HG02970 (cell line): ENCODE measurements at regions not wholly inside any gene's neighbourhood (a gene's known extent, or its start where the extent isn't known, plus 50 kb on each side); places are given as distances from the start of the nearest gene placed in this dataset.
"Not testable (repeated sequence)": the region's sequence is repeated elsewhere in the genome, so short reads cannot be mapped to it uniquely, and the experiment has no call there.

Experiments used
- ATAC-seq: cut with Tn5 transposase; IDR thresholded peaks from one replicate; pipeline ENCODE4 v1.9.1; 2021; ENCODE audit warnings: mild to moderate bottlenecking, moderate library complexity, moderate number of reproducible peaks; ENCODE audit not compliant: unreplicated experiment, low FRiP score

DNA sequence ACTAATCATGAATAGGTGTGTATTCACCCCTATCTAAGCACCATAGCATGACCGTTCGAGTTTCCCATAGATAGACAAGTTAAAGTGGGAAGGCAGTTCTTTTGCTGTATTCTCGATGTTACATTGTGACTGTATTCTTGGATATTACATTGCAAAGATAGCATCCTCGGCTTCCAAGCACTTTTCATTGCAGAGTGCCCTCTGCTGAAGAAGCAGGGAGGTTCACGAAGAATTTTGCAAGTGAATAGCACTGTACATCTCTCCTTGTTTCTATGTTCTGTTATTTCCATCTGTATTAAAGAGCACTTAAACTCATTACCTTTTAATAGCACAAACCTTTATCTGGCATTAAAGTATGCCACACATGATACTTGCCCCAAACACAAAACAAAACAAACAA, 426.7 kb upstream of the ARX start:
- ATAC-seq, result no peak

DNA sequence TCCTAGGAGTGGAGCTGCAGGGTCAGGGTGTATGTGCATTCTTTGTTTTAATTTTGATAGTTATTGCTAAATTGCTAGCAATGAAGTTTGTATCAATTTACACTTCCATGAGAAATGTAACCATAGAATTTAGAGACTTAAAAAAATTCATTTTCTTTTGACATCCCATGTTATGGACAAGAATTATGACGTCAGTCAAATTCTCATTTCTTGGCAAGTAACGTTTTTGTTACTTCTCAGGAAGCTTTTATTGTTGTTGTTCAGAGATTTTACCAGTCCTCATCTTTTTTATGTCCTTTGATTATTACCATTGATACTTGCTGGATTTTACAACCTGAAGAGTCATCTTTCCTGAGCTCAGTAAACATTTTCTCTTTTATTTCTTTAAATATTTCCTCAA, 417.5 kb upstream of the ARX start:
- ATAC-seq, result no peak

DNA sequence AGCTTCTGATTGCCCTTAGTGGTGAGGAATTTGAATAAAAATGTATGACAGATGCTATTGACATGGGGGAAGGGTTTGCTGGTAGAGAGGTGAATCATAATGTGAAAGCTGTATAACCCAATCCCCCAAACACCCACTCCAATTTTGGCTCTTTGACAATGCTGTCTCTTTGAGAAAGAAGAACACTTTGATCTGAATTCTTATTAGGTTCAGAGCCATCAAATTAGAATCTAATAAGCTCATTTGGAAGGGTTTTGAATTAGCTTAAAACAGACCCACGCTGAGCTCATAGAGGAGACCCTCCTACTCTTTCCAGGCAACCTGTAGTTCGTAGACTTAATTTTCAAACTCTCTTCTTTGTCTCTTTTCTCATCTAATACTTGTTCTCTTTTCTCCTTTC, 416.6 kb upstream of the ARX start:
- no peak for ATAC-seq

DNA sequence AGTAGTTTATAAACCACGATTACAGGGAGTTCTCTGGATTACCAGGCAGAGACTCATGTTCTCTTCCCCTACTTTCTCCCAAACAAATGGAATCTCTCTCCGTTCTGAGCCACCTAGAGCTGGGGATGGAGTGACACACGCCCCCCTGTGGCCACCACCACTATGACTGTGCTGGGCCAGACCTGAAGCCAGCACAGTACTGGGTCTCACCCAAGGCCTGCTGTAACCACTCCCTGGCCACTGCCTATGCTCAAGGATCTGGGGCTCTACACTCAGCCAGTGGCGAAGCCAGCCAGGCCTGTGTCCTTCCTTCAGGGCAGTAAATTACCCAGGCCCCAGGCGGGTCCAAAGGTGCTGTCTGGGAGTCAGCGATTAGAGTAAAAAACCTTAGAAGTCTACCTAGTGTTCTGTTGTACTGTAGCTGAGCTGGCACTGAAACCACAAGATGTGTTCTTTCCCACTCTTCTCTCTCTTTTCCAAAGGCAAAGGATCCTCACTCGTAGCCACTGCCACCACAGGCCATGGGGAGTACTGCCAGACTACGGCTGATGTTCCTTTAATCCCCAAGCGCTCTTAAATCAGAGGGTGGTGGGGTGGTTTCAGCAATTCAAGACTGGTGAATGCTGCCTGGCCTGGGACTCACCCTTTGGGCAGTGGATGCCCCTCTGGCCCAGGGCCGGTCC, 412.2 kb upstream of the ARX start:
- no peak for ATAC-seq

DNA sequence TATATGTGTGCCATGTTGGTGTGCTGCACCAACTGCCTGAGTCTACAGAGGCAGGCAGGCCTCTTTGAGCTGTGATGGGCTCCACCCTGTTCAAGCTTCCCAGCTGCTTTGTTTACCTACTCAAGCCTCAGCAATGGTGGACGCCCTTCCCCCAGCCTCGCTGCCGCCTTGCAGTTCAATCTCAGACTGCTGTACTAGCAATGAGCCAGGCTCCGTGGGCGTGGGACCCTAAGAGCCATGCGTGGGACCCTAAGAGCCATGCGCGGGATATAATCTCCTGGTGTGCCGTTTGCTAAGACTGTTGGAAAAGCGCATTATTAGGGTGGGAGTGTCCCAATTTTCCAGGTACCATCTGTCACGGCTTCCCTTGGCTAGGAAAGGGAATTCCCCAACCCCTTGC, 388.4 kb upstream of the ARX start:
- ATAC-seq, result not testable (repeated sequence)

DNA sequence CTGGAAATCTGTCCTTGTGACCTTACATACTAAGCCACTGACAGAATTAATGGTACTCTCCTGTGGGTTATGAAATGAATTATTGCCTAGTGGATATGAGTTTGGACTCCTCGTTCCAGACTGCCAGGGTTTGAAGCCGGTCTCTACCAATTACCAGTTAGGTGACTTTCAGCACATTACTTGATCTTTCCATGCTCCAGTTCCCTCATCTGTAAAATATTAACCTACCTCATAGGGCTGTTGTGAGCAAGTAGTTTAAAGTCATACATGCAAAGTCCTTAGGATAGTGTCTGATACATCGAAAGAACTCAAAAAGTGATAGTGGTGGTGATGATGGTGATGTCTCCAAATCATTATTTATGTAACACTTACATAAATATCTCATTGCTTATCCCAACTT, 373.5 kb upstream of the ARX start:
- no peak for ATAC-seq

DNA sequence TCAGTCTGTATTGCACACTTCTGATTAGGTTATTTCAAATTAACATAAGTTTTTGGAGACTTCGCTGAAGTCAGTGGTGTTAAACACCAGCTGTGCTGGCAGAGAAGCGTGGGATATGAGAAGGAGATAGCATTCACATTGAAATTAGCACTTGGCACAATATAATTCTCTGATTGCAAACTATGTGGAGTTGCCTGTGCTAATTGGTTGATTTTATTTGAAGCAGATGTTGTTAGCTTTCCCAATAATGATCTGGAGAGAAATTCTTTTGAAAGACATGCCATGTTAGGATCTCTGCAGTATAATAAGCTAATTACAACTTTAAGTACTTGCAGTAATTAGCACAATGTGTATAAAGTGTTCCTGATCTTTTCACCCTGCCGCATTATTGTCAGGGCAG, 367.4 kb upstream of the ARX start:
- no peak for ATAC-seq

DNA sequence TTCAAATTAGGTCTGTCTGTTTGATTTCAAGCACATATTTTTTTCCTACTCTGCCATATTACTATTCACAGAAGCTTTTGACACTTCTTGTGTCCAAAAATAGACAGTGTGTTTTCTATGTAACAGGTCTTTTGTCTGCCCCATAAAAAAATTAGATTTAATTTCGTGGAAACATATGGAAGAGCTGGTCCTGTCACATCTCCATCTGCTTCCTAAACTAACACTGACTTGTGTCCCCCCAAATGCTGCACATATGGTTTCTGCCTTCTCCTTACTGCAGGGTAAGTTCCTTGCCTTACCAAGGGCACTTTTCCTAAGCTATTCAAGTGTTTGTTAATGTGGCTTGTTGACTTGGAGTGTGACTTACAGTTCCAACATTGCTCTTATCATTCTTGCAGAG, 340.7 kb upstream of the ARX start:
- no peak for ATAC-seq

DNA sequence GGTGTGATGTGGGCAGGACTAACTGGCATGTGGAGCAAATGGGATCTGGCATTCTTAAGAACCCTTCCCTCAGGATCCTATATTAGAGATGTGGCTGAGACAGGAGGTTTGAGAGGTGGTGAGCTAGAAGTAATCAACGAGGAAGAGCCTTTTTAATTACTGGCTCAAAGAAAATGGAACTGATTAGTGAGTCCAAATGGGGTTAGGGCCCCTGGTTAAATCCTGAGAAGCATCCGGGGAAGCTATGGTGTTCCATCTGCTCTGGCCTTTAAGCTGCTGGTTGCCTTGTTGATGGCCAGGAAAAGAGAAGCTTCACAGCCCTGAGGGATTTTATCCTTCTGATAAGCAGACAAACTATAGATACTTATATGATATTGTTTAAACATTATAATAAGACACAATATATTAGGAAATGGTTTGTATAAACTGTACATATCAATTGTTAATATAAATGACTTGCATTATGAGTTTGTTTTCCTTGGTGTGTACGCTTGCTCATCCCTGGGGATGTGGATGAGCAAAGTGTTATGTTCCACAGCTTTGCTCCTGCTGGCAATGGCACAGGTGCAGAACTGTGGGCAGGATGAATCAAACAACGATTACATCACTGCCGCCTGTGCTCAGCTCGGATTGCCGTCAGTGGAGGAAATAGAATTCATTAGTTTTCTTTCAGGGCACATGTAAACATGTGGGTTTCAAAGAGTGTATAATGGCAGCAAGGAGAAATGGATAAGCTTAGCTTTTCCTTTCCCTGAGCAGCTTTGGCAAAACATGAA, 328.6 kb upstream of the ARX start:
- ATAC-seq, result no peak

DNA sequence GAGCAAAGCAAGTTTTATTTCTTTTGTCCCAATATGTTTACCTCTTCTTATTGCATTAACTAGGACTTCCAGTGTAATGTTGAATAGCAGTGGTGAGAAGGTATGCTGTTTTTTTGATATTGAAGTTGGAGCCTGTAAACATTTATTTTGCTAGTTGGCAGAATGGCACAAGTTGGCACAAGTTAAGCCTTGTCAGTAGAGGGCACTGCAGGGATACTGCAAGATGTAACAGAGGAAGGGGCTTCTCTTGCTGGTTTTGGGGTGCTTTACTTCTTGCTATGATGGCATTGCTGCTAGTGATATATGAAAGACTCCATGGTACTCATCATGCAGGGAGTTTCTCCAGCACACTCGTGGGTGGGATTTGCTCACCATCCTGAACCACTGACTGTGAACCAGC, 327.3 kb upstream of the ARX start:
- ATAC-seq, result no peak

DNA sequence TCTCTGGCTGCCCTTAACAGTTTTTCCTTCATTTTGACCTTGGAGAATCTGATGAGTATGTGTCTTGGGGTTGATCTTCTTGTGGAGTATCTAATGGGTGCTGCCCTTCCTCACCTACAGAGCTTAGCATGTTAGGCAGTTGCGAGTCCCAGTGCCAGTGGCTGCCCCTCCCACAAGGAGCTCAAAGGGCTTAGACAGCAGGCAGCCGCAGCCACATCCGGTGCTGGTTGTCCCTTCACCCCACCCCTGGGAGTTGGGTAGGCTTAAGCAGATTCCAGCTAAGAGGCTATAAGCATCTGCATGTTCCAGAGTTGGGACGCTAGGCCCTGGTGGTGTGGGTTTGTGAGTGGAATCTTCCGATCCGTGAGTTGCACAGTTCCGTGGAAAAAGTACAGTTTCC, 322.1 kb upstream of the ARX start:
- no peak for ATAC-seq

DNA sequence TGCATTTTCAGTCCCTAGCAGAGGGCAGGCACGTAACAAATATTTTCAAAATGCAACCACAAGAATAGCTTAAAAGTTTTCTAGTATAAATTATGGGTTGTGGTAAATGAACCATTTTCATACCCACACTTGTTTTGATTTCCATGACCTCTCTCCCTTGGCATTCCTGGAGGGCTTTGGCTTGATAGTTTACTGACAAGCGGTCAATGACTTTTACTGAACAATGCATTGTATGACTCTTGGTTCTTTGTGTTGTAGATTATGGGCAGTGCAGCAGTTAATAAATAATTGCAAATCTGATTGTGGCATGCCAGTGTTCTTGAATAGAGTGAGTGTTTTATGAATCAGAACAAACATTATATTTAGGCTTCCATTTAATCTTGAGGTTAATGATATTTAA, 285.2 kb upstream of the ARX start:
- ATAC-seq, result no peak

DNA sequence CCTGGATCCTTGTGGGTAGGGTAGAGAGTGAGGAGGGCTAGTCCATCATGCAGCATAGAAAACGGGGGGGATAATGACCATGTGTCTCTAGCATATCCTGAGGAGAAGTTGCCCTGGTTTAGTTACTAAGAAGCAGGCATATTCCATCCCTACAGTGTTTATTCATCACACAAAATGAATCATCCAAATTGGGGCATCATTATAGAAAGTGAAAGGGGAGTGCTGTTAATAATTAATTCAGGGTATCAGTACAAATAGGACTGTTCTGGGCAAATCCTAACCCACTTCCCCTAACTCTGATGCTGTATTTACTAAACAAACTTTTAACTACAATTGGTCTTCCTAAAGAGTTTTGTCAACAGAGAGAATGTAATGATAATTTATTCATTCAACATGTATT, 281.1 kb upstream of the ARX start:
- no peak for ATAC-seq

DNA sequence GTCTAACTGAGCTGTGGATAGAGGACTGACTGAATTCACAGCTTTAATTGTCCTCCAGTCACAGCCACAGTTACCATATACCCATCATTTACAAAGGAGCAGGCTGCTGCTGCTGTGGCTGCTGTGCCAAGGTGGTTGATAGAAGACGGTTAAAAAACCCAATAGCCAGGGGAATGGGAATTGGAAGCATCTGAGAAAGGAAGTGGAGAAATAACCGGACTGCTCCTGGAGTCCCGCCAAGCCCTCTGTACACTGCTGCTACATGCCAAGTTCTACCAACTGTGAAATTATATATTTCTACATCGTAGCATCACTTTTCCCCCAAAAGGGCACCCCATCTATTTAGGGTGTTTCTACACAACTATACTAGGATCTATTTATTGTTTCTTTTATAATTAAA, 279.7 kb upstream of the ARX start:
- ATAC-seq, result no peak

DNA sequence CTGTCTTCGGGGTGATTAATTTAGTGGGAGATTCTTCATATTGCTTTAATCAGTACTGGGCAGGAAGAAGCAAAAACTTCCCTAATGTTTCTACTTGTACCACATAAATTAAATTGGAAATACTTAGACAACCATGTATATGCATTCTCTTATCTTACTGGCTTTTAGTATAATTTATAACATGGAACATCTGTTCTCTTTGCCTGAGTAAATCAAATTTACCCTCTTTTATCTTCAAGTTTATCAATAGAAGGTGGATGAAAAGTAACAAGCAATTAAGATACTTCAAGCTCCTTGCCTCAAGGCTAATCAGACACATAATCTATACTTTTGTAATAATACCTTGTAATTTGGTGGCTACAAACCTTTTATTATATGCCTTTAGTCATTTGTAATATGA, 274.4 kb upstream of the ARX start:
- ATAC-seq, result no peak

DNA sequence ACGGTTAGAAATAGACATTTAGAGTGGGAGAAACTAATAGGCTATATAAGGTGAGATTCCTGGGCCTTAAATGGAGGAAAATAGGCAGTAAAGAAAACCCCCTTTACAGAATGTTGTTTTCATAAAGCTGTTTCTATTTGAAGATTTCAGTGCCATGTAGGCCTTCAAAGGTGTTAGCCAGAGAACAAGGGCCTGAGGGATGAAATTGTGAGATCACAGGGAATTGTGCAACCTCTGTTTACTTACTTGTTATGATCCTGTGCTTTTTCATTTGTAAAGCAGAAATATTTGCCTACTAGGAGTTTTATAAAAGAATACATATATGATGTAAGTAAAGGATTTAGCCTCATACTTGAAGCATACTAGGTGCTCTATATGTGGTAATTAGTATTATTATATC, 272.9 kb upstream of the ARX start:
- no peak for ATAC-seq

DNA sequence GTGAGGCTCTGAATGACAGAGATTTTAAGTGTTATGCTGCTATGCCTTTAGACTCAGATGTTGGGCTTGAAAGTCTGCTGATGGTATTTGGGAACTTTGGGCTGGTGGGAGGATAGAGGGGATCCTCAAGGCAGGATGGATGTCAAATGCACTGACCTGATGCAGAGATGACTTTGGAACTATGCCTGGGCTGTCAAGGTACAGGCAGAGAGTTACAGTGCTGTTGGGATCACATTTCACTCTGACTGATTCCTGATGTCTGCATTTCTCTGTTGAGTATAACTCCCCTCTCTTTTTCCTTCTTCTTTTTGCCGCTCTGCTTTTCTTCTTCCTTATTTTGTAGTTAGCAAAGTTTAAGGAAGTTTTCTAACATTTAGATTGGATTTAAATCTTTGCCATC, 271.8 kb upstream of the ARX start:
- no peak for ATAC-seq

DNA sequence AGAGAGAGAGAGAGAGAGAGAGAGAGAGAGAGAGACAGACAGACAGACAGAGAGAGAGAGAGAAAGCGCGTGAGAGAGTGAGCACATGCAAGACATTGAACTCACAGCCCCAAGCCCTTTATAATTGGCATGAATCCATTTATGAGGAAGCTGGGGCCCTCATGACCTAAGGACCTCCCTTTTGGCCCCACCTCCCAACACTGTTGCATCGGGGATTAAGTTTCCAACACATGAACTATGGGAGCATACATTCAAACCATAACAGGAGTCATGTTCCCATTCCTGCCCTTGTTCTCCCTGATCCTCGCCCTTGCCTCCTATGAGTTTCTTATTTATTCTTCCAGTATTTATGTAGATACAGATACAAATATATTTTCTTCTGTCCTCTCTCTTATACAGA, 269.8 kb upstream of the ARX start:
- no peak for ATAC-seq

DNA sequence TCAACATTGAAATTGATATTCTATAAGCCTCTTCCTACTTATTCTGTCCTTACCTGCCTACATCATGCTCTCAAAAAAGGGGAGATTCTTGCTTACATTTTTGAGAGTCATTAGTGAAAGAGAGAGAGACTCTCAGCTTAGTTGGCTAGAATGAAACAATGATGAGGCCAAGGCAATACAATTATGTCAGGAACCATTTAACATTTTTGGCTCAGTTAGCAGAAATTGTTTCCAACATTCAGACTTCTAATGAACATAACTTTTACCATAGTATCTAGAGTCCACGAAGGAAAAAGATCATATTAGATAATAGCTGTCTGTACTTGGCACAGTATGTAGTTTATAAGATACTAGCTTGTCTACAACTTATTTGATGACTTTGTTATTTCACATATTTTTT, 263.7 kb upstream of the ARX start:
- no peak for ATAC-seq

DNA sequence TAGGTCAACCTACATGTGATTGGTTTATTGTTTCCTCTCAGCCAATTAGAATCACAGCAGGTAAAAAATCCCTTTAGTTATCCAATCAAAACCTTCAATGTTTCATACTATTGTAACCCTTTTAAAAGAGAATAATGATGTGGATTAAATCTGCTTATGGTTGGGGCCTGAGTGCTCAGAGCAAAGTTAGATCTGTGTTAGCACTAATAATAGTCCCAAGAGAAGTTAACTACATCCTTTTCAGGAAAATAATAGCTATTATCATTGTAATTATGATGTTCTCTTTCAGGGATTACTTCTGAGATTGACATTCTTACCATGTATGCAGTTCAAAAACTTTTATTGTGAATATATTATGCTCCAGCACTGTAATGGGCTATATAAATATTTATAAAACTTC, 262.6 kb upstream of the ARX start:
- no peak for ATAC-seq

DNA sequence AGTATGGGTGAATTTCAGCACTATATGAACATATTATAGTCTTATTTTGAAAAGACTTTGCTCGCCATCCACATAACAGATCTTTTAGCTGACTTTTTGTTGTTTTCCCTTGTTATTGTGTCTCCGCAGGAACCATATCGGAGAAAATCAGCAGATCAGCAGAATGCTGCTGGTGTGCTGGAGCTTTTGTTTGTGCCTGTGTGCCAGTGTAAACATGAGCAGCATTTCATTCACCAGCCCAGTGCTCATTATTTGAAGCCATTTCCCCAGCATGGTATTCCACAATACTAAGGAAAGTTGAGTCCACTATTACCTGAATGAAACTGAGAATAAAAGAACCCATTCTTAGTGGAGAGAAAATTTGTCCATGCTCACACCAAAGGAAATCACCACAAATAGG, 261.8 kb upstream of the ARX start:
- ATAC-seq, result no peak

DNA sequence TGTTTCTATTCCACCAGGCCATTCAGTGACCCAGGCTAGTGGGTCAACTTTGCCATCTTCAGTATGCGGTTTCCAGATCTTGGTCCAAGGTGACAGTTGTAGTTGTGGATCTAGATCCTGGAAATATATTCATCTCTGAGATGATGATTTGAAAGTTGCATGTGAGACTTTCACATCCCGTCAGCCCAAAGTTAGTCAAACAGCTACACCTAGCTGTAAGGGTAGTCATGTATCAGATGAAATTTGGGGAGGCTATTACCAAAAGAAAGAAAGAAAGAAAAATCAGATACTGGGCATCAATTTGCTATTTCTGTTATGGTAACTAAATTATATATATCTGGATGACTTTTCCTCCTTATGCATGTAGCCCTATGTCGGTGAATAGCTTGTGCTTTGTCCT, 259.4 kb upstream of the ARX start:
- ATAC-seq, result no peak
